ENCODE measurements at regions not wholly inside any gene's neighbourhood (a gene's known extent, or its start where the extent isn't known, plus 50 kb on each side); places are given as distances from the start of the nearest gene placed in this dataset.

- H3K4me3 ChIP-seq: no peak overlapping the region
- peaks cover 78% of the 10 kb centered on the region for H3K27me3 ChIP-seq (ENCODE audit: insufficient read depth, low read depth)
- no peaks in the 10 kb centered on the region for H3K79me2 ChIP-seq (ENCODE audit: low read depth)
- no peak for DNase-seq
- BruUV-seq (replicated peaks): no TSS peak
- no peak overlapping the region for H3K27ac ChIP-seq
- no peaks in the 10 kb centered on the region for H3K36me3 ChIP-seq (ENCODE audit: low read depth)
- no peaks in the 10 kb centered on the region for H3K4me1 ChIP-seq (replicated peaks; ENCODE audit: insufficient read depth)
- no peaks in the 10 kb centered on the region for H3K9me3 ChIP-seq (ENCODE audit: insufficient read depth, low read depth)
- no peaks in the 10 kb centered on the region for H4K20me1 ChIP-seq (ENCODE audit: insufficient read depth)
- TF ChIP-seq EZH2 (IDR thresholded peaks at IDR 0.05; ENCODE audit: low read depth): no peak
- ChIA-PET POLR2A (ENCODE audit: unreplicated experiment) (no interaction called here), CTCF (no interaction called here)
- H3K9me2 ChIP-seq (ENCODE audit: insufficient read depth): no peaks in the 10 kb centered on the region
- intact Hi-C loops (cut with micrococcal nuclease; ENCODE audit: unreplicated experiment): no loop called here
- H3F3A ChIP-seq (ENCODE audit: insufficient read depth, low read depth): no peaks in the 10 kb centered on the region
- H2AFZ ChIP-seq: no peak overlapping the region
- H3K4me2 ChIP-seq: no peak overlapping the region
Measured at GRCh38 chr1:228989676-228989991, 254.4 kb downstream of the RHOU start.

DNA sequence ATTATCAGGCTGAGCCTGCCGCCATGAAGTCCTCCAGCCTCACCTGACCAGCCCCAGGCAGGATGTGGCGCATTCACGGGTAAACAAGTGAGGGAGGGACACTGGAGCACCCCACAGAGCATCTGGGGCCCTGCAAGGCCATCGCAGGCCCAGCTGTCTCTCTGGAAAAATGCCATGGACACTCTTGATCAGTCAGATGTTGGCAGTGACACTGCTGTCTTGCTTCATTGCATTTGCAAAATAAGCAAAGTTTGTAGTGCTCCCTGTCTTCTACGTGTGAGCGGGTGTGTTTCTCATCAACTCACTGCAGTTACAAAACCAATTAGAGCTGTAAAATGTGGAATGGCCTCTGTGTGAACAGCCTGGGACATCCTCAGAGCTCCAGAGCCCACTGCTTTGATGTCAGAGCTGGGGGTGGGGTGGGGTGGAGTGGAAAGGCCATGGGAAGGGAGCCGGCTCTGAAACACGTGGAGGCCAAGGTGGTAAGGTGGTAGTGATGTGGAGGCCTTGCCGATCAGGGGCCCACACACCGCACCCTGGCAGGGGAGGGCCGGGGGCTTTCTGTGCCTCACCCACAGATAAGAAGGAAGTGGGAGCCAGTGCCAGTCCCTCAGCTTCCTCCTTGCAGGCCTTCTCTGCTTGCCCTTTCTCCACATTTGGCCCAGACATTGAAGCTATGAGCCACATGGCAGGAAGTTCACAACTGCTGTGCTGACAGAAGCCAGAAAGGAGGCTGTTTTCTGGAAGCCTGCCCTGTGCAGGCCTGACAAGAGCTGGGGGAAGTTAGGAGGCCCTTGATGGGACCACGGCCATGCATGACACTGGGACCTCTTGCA, 254.9 kb downstream of the RHOU start:
- POLR2A ChIA-PET (ENCODE audit: unreplicated experiment): no interaction called here
- TF ChIP-seq EZH2 (IDR thresholded peaks at IDR 0.05; ENCODE audit: low read depth): no peak
- TF ChIP-seq, protein P1, sequence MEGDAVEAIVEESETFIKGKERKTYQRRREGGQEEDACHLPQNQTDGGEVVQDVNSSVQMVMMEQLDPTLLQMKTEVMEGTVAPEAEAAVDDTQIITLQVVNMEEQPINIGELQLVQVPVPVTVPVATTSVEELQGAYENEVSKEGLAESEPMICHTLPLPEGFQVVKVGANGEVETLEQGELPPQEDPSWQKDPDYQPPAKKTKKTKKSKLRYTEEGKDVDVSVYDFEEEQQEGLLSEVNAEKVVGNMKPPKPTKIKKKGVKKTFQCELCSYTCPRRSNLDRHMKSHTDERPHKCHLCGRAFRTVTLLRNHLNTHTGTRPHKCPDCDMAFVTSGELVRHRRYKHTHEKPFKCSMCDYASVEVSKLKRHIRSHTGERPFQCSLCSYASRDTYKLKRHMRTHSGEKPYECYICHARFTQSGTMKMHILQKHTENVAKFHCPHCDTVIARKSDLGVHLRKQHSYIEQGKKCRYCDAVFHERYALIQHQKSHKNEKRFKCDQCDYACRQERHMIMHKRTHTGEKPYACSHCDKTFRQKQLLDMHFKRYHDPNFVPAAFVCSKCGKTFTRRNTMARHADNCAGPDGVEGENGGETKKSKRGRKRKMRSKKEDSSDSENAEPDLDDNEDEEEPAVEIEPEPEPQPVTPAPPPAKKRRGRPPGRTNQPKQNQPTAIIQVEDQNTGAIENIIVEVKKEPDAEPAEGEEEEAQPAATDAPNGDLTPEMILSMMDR (conservative IDR thresholded peaks at IDR 0.05): no peak
- Histone ChIP-seq H3K36me3 (ENCODE audit: low read depth) (no peaks in the 10 kb centered on the region), H2AFZ (no peak overlapping the region), H3K79me2 (ENCODE audit: low read depth) (no peaks in the 10 kb centered on the region), H4K20me1 (ENCODE audit: insufficient read depth) (no peaks in the 10 kb centered on the region), H3K27ac (no peak overlapping the region), H3K27me3 (ENCODE audit: insufficient read depth, low read depth) (peaks cover 79% of the 10 kb centered on the region), H3F3A (ENCODE audit: insufficient read depth, low read depth) (no peaks in the 10 kb centered on the region), H3K4me2 (no peak overlapping the region), H3K4me3 (no peak overlapping the region), H3K9me3 (ENCODE audit: insufficient read depth, low read depth) (no peaks in the 10 kb centered on the region), H3K9me2 (ENCODE audit: insufficient read depth) (no peaks in the 10 kb centered on the region), H3K4me1 (replicated peaks; ENCODE audit: insufficient read depth) (no peaks in the 10 kb centered on the region)
- BruUV-seq (replicated peaks): no TSS peak
- DNase-seq: no peak
- intact Hi-C loops (cut with micrococcal nuclease; ENCODE audit: unreplicated experiment): no loop called here
- CTCF ChIA-PET: no interaction called here

- ChIA-PET POLR2A (ENCODE audit: unreplicated experiment) (no interaction called here), CTCF (no interaction called here)
- no peak overlapping the region for H2AFZ ChIP-seq
- no peak for DNase-seq
- TF ChIP-seq, protein P1 (conservative IDR thresholded peaks at IDR 0.05): no peak
- no peak for TF ChIP-seq EZH2 (IDR thresholded peaks at IDR 0.05; ENCODE audit: low read depth)
- H3K9me3 ChIP-seq (ENCODE audit: insufficient read depth, low read depth): no peaks in the 10 kb centered on the region
- no peaks in the 10 kb centered on the region for H3K36me3 ChIP-seq (ENCODE audit: low read depth)
- H3K4me2 ChIP-seq: no peak overlapping the region
- no peak overlapping the region for H3K4me3 ChIP-seq
- H3K79me2 ChIP-seq (ENCODE audit: low read depth): no peaks in the 10 kb centered on the region
- BruUV-seq (replicated peaks): no TSS peak
- H3K27me3 ChIP-seq (ENCODE audit: insufficient read depth, low read depth): peaks cover 85% of the 10 kb centered on the region
- no peaks in the 10 kb centered on the region for H3K4me1 ChIP-seq (replicated peaks; ENCODE audit: insufficient read depth)
- intact Hi-C loops (cut with micrococcal nuclease; ENCODE audit: unreplicated experiment): no loop called here
- H4K20me1 ChIP-seq (ENCODE audit: insufficient read depth): no peaks in the 10 kb centered on the region
- no peak overlapping the region for H3K27ac ChIP-seq
- H3K9me2 ChIP-seq (ENCODE audit: insufficient read depth): no peaks in the 10 kb centered on the region
- no peaks in the 10 kb centered on the region for H3F3A ChIP-seq (ENCODE audit: insufficient read depth, low read depth)
Measured at GRCh38 chr1:228990906-228991569, 255.8 kb downstream of the RHOU start.

All from PC-9 (cell line).